ENCODE measurements at regions not wholly inside any gene's neighbourhood (a gene's known extent, or its start where the extent isn't known, plus 50 kb on each side); places are given as distances from the start of the nearest gene placed in this dataset.

GRCh38 chr4:31236639-31237173 lies 516.5 kb downstream of the PCDH7 start:
- no peak for DNase-seq (ENCODE audit: low read depth, low spot score)
- CTCF ChIA-PET: no interaction called here

GRCh38 chr4:31237233-31237632 lies 517.1 kb downstream of the PCDH7 start:
- POLR2A ChIA-PET: no interaction called here
- no peak for TF ChIP-seq CTCF (IDR thresholded peaks at IDR 0.05; ENCODE audit: insufficient read depth, low read length, missing control alignments)
- CTCF ChIA-PET: no interaction called here

More at GRCh38 chr4:31236639-31237173, 516.5 kb downstream of the PCDH7 start:
- POLR2A ChIA-PET: no interaction called here
- TF ChIP-seq CTCF (IDR thresholded peaks at IDR 0.05; ENCODE audit: insufficient read depth, low read length, missing control alignments): no peak
- H3K4me3 ChIP-seq (ENCODE audit: low read depth, low read length): no peak overlapping the region

GRCh38 chr4:31239886-31240285 lies 519.7 kb downstream of the PCDH7 start:
- H3K4me3 ChIP-seq (ENCODE audit: low read depth, low read length): no peak overlapping the region
- no peak for TF ChIP-seq CTCF (IDR thresholded peaks at IDR 0.05; ENCODE audit: insufficient read depth, low read length, missing control alignments)
- DNase-seq (ENCODE audit: low read depth, low spot score): no peak
- POLR2A ChIA-PET: no interaction called here
- CTCF ChIA-PET: no interaction called here

More at GRCh38 chr4:31237233-31237632, 517.1 kb downstream of the PCDH7 start:
- no peak for DNase-seq (ENCODE audit: low read depth, low spot score)
- no peak overlapping the region for H3K4me3 ChIP-seq (ENCODE audit: low read depth, low read length)

GRCh38 chr4:31241504-31242106 lies 521.4 kb downstream of the PCDH7 start:
- no peak overlapping the region for H3K4me3 ChIP-seq (ENCODE audit: low read depth, low read length)
- CTCF ChIA-PET: no interaction called here
- no peak for TF ChIP-seq CTCF (IDR thresholded peaks at IDR 0.05; ENCODE audit: insufficient read depth, low read length, missing control alignments)
- POLR2A ChIA-PET: no interaction called here
- DNase-seq (ENCODE audit: low read depth, low spot score): no peak

GRCh38 chr4:31246856-31247255 lies 526.7 kb downstream of the PCDH7 start:
- H3K4me3 ChIP-seq (ENCODE audit: low read depth, low read length): no peak overlapping the region
- POLR2A ChIA-PET: no interaction called here
- CTCF ChIA-PET: no interaction called here
- no peak for TF ChIP-seq CTCF (IDR thresholded peaks at IDR 0.05; ENCODE audit: insufficient read depth, low read length, missing control alignments)
- no peak for DNase-seq (ENCODE audit: low read depth, low spot score)

GRCh38 chr4:31259119-31259518 lies 539.0 kb downstream of the PCDH7 start:
- CTCF ChIA-PET: no interaction called here
- DNase-seq (ENCODE audit: low read depth, low spot score): no peak
- no peak for TF ChIP-seq CTCF (IDR thresholded peaks at IDR 0.05; ENCODE audit: insufficient read depth, low read length, missing control alignments)

More at GRCh38 chr4:31259119-31259518, 539.0 kb downstream of the PCDH7 start:
- POLR2A ChIA-PET: no interaction called here
- H3K4me3 ChIP-seq (ENCODE audit: low read depth, low read length): no peak overlapping the region
